PFSK-1 (cell line): ENCODE measurements at regions not wholly inside any gene's neighbourhood (a gene's known extent, or its start where the extent isn't known, plus 50 kb on each side); places are given as distances from the start of the nearest gene placed in this dataset.

Experiments used
- POLR2AphosphoS5 ChIP-seq: IDR thresholded peaks from 2 replicates; pipeline ENCODE4 v1.6.1; 2012; ENCODE audit warnings: low read depth, mild to moderate bottlenecking, control low read depth, low read length, moderate library complexity
- REST ChIP-seq, 2 experiments: IDR thresholded peaks; 2 replicates each; pipeline versions ENCODE4 v1.6.1 to v1.8.0; 2011 to 2012; ENCODE audit warnings: low read depth in 2 of 2, low read length in 2 of 2, control low read depth in 1 of 2, inconsistent platforms in 1 of 2, mild to moderate bottlenecking in 1 of 2, moderate library complexity in 1 of 2; ENCODE audit not compliant: insufficient read depth in 1 of 2
- SIN3A ChIP-seq: IDR thresholded peaks from 2 replicates; pipeline ENCODE4 v1.6.1; 2012; ENCODE audit warnings: mild to moderate bottlenecking, low read length, moderate library complexity, borderline replicate concordance; ENCODE audit not compliant: insufficient read depth
- TAF1 ChIP-seq: IDR thresholded peaks from 2 replicates; pipeline ENCODE4 v1.6.1; 2012; ENCODE audit warnings: low read length, control low read depth, borderline replicate concordance; ENCODE audit not compliant: insufficient read depth

- TF ChIP-seq REST (IDR thresholded peaks at IDR 0.05; ENCODE audit: insufficient read depth in 1 of 2, low read depth in 2 of 2, low read length in 2 of 2) (no peak), POLR2AphosphoS5 (no peak), SIN3A (no peak), TAF1 (no peak)
Measured at GRCh38 chr3:44078863-44079262, 162.8 kb upstream of the TOPAZ1 start.
